Breast epithelium (tissue), 4 donors: ENCODE measurements at regions not wholly inside any gene's neighbourhood (a gene's known extent, or its start where the extent isn't known, plus 50 kb on each side); places are given as distances from the start of the nearest gene placed in this dataset.
A peak's percentile ranks its signal among the peaks of the same experiment; 100 is the strongest.

Source experiments
- DNase-seq, 2 donors: peaks; one replicate each; pipeline ENCODE4 v3.0.0-alpha.2; 2019; ENCODE audit warnings: low spot score in 2 of 2
- H3K27ac ChIP-seq, 2 donors: fragments of 200-600 bp; sonication (generic) in 1 of 2; one replicate each; pipeline ENCODE4 v1.5.1; 2016 to 2019; ENCODE audit warnings: mild to moderate bottlenecking in 1 of 2
- H3K27me3 ChIP-seq, 2 donors: fragments of 200-600 bp; sonication (generic) in 1 of 2; one replicate each; pipeline versions ENCODE4 v1.5.1 to v1.6.0; 2017 to 2019; ENCODE audit warnings: control low read depth in 1 of 2, mild to moderate bottlenecking in 1 of 2
- H3K36me3 ChIP-seq: fragments of 200-600 bp; one replicate; pipeline ENCODE4 v1.5.1; 2019
- H3K4me1 ChIP-seq, 2 donors: fragments of 200-600 bp; sonication (generic); one replicate each; pipeline ENCODE4 v1.5.1; 2016 to 2019; ENCODE audit warnings: control low read depth in 1 of 2
- H3K4me3 ChIP-seq, 3 donors: fragments of 200-600 bp; sonication (generic); 1 replicate in 2 of 3; 2 replicates in 1 of 3; pipeline ENCODE4 v1.5.1; 2016 to 2019; ENCODE audit warnings: mild to moderate bottlenecking in 3 of 3, moderate library complexity in 2 of 3
- H3K9me3 ChIP-seq, 2 donors: fragments of 200-600 bp; sonication (generic) in 1 of 2; one replicate each; pipeline ENCODE4 v1.5.1; 2016 to 2019; ENCODE audit warnings: control low read depth in 1 of 2
- POLR2A ChIP-seq: fragments of 450-650 bp; IDR thresholded peaks from one replicate; pipeline ENCODE4 v1.6.1; 2016; ENCODE audit warnings: antibody characterized with exemption, mild to moderate bottlenecking, moderate library complexity
- POLR2AphosphoS5 ChIP-seq, 3 donors: sonication (generic); formaldehyde crosslinking; IDR thresholded peaks; one replicate each; pipeline ENCODE4 v1.6.1; 2017; ENCODE audit warnings: antibody characterized with exemption in 3 of 3
- intact Hi-C: fragments of 100-400 bp; cut with DNase I; formaldehyde crosslinking; loops from one replicate; pipeline ENCODE4 v1.15.1; 2023; ENCODE audit warnings: low total_unique reads
- TF ChIP-seq, protein P1 (sequence below), 3 donors: fragments of 450-650 bp; IDR thresholded peaks; one replicate each; pipeline ENCODE4 v1.5.1; 2016 to 2017; ENCODE audit warnings: antibody characterized with exemption in 3 of 3, mild to moderate bottlenecking in 3 of 3, moderate library complexity in 3 of 3

DNA sequence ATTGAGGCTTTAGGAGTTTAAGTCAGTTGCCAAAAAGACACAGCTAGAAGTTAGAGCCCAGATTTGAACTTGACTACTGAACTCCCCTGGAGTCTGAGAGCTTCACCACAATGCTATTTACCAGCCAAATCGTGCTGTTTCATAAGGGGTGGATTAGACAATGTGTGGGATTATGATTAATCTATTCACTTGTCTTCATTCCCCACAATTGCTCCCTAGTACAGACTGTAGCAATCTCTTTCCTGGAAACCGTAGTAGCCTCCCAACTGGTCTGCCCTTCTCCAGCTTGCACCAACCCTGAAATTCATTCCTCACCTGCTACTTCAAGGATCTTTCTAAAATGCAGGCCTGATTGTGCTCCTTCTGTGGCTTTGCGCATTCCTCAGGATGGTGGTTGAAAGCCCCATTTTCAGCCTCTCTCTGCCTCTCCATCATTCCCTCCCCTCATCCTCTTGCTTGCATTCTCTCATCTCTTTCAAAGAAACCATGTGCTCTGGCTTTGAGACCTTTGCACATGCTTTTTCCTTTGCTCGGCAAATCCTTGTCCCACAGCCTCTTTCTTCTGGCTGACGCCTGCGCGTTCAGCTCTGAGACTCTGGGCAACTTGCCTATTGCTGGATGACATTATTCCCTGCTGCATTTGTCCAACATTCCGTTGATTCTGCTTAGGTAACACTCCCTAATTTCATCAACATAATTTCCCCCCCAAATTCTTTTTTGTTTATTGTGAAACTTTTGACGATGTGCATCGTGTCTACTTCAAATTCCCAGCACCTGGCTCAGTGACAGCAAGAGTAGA lies 145.1 kb downstream of the ADRA2A start:
- Histone ChIP-seq H3K4me3 (no peak overlapping the region), H3K27me3 (peaks cover 0 to 16% of the 10 kb centered on the region in 2 donors), H3K4me1 (no peaks in the 10 kb centered on the region), H3K9me3 (no peaks in the 10 kb centered on the region), H3K27ac (peak overlapping the region in 1 of 2 donors; percentile 25), H3K36me3 (no peaks in the 10 kb centered on the region)
- intact Hi-C loops, result no loop called here
- no peak for DNase-seq
- TF ChIP-seq POLR2AphosphoS5 (IDR thresholded peaks at IDR 0.05), result peak in 1 of 3 donors; percentile 20
- TF ChIP-seq, protein P1, sequence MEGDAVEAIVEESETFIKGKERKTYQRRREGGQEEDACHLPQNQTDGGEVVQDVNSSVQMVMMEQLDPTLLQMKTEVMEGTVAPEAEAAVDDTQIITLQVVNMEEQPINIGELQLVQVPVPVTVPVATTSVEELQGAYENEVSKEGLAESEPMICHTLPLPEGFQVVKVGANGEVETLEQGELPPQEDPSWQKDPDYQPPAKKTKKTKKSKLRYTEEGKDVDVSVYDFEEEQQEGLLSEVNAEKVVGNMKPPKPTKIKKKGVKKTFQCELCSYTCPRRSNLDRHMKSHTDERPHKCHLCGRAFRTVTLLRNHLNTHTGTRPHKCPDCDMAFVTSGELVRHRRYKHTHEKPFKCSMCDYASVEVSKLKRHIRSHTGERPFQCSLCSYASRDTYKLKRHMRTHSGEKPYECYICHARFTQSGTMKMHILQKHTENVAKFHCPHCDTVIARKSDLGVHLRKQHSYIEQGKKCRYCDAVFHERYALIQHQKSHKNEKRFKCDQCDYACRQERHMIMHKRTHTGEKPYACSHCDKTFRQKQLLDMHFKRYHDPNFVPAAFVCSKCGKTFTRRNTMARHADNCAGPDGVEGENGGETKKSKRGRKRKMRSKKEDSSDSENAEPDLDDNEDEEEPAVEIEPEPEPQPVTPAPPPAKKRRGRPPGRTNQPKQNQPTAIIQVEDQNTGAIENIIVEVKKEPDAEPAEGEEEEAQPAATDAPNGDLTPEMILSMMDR (IDR thresholded peaks at IDR 0.05), result no peak

DNA sequence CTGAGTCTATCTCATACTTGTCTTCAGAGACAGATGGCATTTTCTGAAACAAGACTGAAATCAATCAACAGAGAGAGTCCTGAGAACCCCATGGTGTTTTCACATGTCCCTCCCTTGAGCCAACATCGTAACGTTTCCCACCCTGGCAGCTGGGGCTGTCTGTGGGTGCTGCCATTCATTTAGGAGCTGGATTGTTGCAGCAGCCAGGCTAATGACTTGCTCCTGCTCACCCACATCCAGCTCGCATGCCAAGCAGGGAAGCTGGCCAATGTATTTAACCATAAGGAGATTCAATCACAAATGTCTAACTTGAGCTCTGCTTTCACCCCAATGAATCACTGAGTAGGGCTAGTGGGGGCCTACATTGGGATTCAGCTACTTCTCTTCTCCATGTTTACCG lies 146.1 kb downstream of the ADRA2A start:
- DNase-seq, result no peak
- TF ChIP-seq POLR2A (no peak), POLR2AphosphoS5 (IDR thresholded peaks at IDR 0.05) (no peak)
- TF ChIP-seq, protein P1 (IDR thresholded peaks at IDR 0.05), result no peak
- intact Hi-C loops, result no loop called here
- no peak overlapping the region for H3K4me3 ChIP-seq
- H3K36me3 ChIP-seq, result no peaks in the 10 kb centered on the region
- no peaks in the 10 kb centered on the region for H3K4me1 ChIP-seq
- H3K9me3 ChIP-seq, result no peaks in the 10 kb centered on the region
- H3K27ac ChIP-seq, result no peak overlapping the region
- H3K27me3 ChIP-seq, result peaks cover 0 to 16% of the 10 kb centered on the region in 2 donors

DNA sequence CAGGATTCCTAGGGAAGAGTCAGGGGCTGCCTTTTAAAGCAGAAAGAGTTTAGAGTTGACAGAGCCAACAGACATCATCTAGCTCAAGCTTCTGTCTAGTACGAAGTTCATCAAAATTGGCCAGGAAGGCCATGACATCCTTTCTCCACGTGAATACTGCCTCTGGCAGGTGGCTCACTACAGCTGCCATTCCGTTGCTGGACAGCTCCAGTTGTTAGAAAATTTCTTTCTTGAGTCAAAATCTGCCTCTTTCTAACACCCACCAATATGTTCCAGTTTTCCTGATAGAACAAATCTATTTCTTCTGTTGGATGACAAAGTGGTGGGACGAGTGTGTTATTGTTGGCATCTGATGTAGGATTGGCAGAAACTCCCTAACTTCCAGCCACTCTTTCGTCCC lies 154.9 kb downstream of the ADRA2A start:
- no peak for DNase-seq
- Histone ChIP-seq H3K27ac (no peak overlapping the region), H3K36me3 (no peaks in the 10 kb centered on the region), H3K27me3 (peaks cover 0 to 3% of the 10 kb centered on the region in 2 donors), H3K9me3 (no peaks in the 10 kb centered on the region), H3K4me3 (no peak overlapping the region), H3K4me1 (no peaks in the 10 kb centered on the region)
- TF ChIP-seq POLR2AphosphoS5 (IDR thresholded peaks at IDR 0.05) (no peak), POLR2A (no peak)
- TF ChIP-seq, protein P1 (IDR thresholded peaks at IDR 0.05), result no peak
- intact Hi-C loops, result no loop called here

DNA sequence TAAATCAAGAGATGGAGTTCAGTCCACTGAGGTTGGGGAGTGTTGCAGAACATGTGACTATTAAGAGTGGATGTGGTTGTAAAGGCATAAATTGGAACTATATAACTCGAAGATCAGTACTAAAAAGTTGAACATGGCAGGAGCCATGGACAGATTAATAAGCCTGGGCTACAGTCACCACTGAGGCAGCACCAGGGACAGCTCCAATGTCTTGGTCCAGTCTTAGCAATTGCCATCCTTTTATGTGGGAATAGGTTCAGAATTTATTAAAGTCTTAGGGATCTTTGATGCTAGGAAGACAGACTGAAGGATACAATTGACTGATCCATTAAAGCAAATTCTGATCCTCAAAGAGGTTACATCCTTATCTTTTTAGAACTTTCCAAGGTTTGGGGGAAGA lies 156.6 kb downstream of the ADRA2A start:
- H3K9me3 ChIP-seq, result no peaks in the 10 kb centered on the region
- H3K4me3 ChIP-seq, result no peak overlapping the region
- H3K36me3 ChIP-seq, result no peaks in the 10 kb centered on the region
- intact Hi-C loops, result no loop called here
- no peak overlapping the region for H3K27ac ChIP-seq
- peaks cover 0 to 3% of the 10 kb centered on the region in 2 donors for H3K27me3 ChIP-seq
- H3K4me1 ChIP-seq, result no peaks in the 10 kb centered on the region
- TF ChIP-seq, protein P1 (IDR thresholded peaks at IDR 0.05), result no peak
- TF ChIP-seq POLR2AphosphoS5 (IDR thresholded peaks at IDR 0.05), result no peak
- no peak for TF ChIP-seq POLR2A
- no peak for DNase-seq

DNA sequence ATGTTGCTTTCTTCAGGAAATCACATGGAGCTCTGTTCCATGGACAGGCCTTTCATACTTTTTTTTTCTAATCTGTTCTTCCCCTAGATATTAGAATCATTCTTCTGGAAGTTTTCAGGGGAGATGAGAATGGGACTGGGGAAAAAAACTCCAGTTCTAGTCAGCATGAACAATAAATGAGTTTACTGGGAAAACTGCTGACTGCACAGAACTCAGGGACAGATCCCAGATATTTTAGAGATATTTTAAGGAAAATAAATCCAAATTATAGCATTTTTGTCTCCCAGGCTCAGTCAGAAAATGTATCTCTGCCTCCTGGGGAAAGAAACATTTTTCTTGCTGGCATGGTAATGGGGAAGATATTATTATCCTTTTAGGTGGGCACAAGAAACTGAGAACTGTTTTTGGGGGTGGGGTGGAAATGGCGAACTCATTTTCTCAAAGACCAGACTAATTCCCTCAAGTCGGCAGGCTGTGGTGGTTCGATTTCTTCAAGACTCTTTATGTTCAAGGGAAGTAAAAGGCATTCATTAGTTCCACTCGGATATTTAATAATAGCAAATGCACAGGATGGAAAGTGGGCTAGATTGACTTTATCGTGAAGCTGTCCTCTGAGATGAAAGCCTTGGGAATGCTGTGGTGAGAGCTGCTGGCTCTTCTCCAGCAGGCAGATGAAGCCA lies 157.5 kb downstream of the ADRA2A start:
- no peaks in the 10 kb centered on the region for H3K36me3 ChIP-seq
- no peaks in the 10 kb centered on the region for H3K9me3 ChIP-seq
- intact Hi-C loops, result no loop called here
- no peak overlapping the region for H3K27ac ChIP-seq
- peaks cover 0 to 3% of the 10 kb centered on the region in 2 donors for H3K27me3 ChIP-seq
- no peak for DNase-seq
- H3K4me1 ChIP-seq, result no peaks in the 10 kb centered on the region
- H3K4me3 ChIP-seq, result no peak overlapping the region
- TF ChIP-seq POLR2A (no peak), POLR2AphosphoS5 (IDR thresholded peaks at IDR 0.05) (no peak)
- TF ChIP-seq, protein P1 (IDR thresholded peaks at IDR 0.05), result no peak
